SK-N-SH (cell line): ENCODE measurements at regions not wholly inside any gene's neighbourhood (a gene's known extent, or its start where the extent isn't known, plus 50 kb on each side); places are given as distances from the start of the nearest gene placed in this dataset.

Experiments
- CHD2 ChIP-seq: fragments of 150-350 bp; IDR thresholded peaks from 2 replicates; pipeline ENCODE4 v1.6.1; 2018; ENCODE audit warnings: low read length; ENCODE audit not compliant: partially characterized antibody
- POLR2AphosphoS5 ChIP-seq: IDR thresholded peaks from 2 replicates; pipeline ENCODE4 v1.6.1; 2012; ENCODE audit warnings: low read depth, low read length
- TF ChIP-seq, protein P1 (sequence below): fragments of 200-600 bp; sonication (generic); IDR thresholded peaks from 2 replicates; pipeline ENCODE4 v1.6.1; 2017; ENCODE audit warnings: antibody characterized with exemption, mild to moderate bottlenecking, moderate library complexity
- TF ChIP-seq, protein P2 (sequence below): fragments of 150-350 bp; IDR thresholded peaks from 2 replicates; pipeline ENCODE4 v1.6.1; 2017; ENCODE audit warnings: antibody characterized with exemption, low read length, low read depth, borderline replicate concordance

- TF ChIP-seq, protein P1, sequence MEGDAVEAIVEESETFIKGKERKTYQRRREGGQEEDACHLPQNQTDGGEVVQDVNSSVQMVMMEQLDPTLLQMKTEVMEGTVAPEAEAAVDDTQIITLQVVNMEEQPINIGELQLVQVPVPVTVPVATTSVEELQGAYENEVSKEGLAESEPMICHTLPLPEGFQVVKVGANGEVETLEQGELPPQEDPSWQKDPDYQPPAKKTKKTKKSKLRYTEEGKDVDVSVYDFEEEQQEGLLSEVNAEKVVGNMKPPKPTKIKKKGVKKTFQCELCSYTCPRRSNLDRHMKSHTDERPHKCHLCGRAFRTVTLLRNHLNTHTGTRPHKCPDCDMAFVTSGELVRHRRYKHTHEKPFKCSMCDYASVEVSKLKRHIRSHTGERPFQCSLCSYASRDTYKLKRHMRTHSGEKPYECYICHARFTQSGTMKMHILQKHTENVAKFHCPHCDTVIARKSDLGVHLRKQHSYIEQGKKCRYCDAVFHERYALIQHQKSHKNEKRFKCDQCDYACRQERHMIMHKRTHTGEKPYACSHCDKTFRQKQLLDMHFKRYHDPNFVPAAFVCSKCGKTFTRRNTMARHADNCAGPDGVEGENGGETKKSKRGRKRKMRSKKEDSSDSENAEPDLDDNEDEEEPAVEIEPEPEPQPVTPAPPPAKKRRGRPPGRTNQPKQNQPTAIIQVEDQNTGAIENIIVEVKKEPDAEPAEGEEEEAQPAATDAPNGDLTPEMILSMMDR, result no peak
- TF ChIP-seq, protein P2, sequence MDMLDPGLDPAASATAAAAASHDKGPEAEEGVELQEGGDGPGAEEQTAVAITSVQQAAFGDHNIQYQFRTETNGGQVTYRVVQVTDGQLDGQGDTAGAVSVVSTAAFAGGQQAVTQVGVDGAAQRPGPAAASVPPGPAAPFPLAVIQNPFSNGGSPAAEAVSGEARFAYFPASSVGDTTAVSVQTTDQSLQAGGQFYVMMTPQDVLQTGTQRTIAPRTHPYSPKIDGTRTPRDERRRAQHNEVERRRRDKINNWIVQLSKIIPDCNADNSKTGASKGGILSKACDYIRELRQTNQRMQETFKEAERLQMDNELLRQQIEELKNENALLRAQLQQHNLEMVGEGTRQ, result no peak
- TF ChIP-seq CHD2 (no peak), POLR2AphosphoS5 (no peak)
Measured at GRCh38 chr13:44128552-44129001, 245.0 kb upstream of the SERP2 start.
